ENCODE measurements at regions not wholly inside any gene's neighbourhood (a gene's known extent, or its start where the extent isn't known, plus 50 kb on each side); places are given as distances from the start of the nearest gene placed in this dataset.

DNA sequence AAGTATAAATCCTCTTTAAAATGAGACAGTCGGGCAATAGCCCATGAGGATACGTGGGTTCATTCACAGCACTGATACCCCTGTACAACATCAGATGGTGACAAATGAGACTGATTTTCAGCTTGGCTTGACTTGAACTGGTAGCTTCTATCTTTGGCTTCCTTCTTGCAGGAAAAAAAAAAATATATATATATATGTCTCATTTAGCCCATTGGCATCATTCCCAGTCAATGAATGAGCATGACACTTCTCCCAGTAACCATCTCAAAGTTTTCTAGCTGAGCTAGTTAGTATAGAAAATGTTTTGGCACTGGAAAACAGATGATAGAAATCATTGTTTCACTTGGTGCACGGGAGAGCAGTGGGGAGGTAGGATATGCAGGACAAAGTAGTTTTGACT lies 222.5 kb upstream of the TAS2R1 start:
- no peak overlapping the region for H3K4me3 ChIP-seq (ENCODE audit: low read length)
- no peaks in the 10 kb centered on the region for H3K9me2 ChIP-seq (ENCODE audit: insufficient read depth, low read length)
- no peaks in the 10 kb centered on the region for H3K79me2 ChIP-seq (replicated peaks; ENCODE audit: insufficient read depth, low read length)
- no peaks in the 10 kb centered on the region for H3K9me3 ChIP-seq (ENCODE audit: low read length)
- TF ChIP-seq, protein P1, sequence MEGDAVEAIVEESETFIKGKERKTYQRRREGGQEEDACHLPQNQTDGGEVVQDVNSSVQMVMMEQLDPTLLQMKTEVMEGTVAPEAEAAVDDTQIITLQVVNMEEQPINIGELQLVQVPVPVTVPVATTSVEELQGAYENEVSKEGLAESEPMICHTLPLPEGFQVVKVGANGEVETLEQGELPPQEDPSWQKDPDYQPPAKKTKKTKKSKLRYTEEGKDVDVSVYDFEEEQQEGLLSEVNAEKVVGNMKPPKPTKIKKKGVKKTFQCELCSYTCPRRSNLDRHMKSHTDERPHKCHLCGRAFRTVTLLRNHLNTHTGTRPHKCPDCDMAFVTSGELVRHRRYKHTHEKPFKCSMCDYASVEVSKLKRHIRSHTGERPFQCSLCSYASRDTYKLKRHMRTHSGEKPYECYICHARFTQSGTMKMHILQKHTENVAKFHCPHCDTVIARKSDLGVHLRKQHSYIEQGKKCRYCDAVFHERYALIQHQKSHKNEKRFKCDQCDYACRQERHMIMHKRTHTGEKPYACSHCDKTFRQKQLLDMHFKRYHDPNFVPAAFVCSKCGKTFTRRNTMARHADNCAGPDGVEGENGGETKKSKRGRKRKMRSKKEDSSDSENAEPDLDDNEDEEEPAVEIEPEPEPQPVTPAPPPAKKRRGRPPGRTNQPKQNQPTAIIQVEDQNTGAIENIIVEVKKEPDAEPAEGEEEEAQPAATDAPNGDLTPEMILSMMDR (IDR thresholded peaks at IDR 0.05; ENCODE audit: poor library complexity, severe bottlenecking): no peak
- TF ChIP-seq SMC3 (conservative IDR thresholded peaks at IDR 0.05; ENCODE audit: poor library complexity): no peak
- no peaks in the 10 kb centered on the region for H3F3A ChIP-seq (ENCODE audit: insufficient read depth, low read length, poor library complexity, severe bottlenecking)
- no peaks in the 10 kb centered on the region for H4K20me1 ChIP-seq (ENCODE audit: insufficient read depth)
- H3K27ac ChIP-seq (ENCODE audit: low read length): no peak overlapping the region
- H3K4me2 ChIP-seq (ENCODE audit: low read length): no peak overlapping the region
- no peaks in the 10 kb centered on the region for H3K27me3 ChIP-seq (ENCODE audit: insufficient read depth, low read depth, low read length)
- H2AFZ ChIP-seq (ENCODE audit: low read depth, low read length): no peak overlapping the region
- H3K36me3 ChIP-seq (ENCODE audit: insufficient read depth, low read length): no peaks in the 10 kb centered on the region
- H3K9ac ChIP-seq (ENCODE audit: low read length): no peak overlapping the region

DNA sequence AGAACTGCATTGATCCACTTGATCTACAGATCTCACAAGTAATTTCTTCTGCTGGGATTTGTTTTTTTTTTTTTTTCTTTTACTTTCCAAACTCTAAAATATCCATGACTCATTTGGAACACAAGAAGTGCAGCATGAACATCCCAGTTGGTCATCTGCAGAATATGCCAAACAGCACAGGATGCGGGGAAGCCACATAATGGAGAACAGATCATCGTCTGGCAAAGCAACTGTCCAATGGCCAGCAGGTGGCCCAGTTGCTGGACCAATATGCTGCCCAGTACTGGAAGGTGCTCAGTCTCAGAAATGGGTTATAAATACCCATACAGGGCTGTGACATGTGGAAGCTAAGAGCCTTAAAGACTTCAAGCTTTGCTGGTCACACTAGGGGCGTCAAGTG lies 221.3 kb upstream of the TAS2R1 start:
- H3K9ac ChIP-seq (ENCODE audit: low read length): no peak overlapping the region
- no peak for TF ChIP-seq RAD21 (conservative IDR thresholded peaks at IDR 0.05)
- no peak for TF ChIP-seq TAF1 (IDR thresholded peaks at IDR 0.05; ENCODE audit: low read depth)
- TF ChIP-seq, protein P1 (IDR thresholded peaks at IDR 0.05; ENCODE audit: poor library complexity, severe bottlenecking): no peak
- TF ChIP-seq, protein P2, sequence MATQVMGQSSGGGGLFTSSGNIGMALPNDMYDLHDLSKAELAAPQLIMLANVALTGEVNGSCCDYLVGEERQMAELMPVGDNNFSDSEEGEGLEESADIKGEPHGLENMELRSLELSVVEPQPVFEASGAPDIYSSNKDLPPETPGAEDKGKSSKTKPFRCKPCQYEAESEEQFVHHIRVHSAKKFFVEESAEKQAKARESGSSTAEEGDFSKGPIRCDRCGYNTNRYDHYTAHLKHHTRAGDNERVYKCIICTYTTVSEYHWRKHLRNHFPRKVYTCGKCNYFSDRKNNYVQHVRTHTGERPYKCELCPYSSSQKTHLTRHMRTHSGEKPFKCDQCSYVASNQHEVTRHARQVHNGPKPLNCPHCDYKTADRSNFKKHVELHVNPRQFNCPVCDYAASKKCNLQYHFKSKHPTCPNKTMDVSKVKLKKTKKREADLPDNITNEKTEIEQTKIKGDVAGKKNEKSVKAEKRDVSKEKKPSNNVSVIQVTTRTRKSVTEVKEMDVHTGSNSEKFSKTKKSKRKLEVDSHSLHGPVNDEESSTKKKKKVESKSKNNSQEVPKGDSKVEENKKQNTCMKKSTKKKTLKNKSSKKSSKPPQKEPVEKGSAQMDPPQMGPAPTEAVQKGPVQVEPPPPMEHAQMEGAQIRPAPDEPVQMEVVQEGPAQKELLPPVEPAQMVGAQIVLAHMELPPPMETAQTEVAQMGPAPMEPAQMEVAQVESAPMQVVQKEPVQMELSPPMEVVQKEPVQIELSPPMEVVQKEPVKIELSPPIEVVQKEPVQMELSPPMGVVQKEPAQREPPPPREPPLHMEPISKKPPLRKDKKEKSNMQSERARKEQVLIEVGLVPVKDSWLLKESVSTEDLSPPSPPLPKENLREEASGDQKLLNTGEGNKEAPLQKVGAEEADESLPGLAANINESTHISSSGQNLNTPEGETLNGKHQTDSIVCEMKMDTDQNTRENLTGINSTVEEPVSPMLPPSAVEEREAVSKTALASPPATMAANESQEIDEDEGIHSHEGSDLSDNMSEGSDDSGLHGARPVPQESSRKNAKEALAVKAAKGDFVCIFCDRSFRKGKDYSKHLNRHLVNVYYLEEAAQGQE (IDR thresholded peaks at IDR 0.05; ENCODE audit: borderline replicate concordance): no peak
- no peak for TF ChIP-seq EP300 (conservative IDR thresholded peaks at IDR 0.05; ENCODE audit: poor library complexity, severe bottlenecking)
- H3K36me3 ChIP-seq (ENCODE audit: insufficient read depth, low read length): no peaks in the 10 kb centered on the region
- H3K27ac ChIP-seq (ENCODE audit: low read length): no peak overlapping the region
- H3K4me2 ChIP-seq (ENCODE audit: low read length): no peak overlapping the region
- no peaks in the 10 kb centered on the region for H3K9me2 ChIP-seq (ENCODE audit: insufficient read depth, low read length)
- H3K9me3 ChIP-seq (ENCODE audit: low read length): no peaks in the 10 kb centered on the region
- no peaks in the 10 kb centered on the region for H3K79me2 ChIP-seq (replicated peaks; ENCODE audit: insufficient read depth, low read length)
- no peaks in the 10 kb centered on the region for H4K20me1 ChIP-seq (ENCODE audit: insufficient read depth)
- no peaks in the 10 kb centered on the region for H3K27me3 ChIP-seq (ENCODE audit: insufficient read depth, low read depth, low read length)
- no peak overlapping the region for H3K4me3 ChIP-seq (ENCODE audit: low read length)
- H2AFZ ChIP-seq (ENCODE audit: low read depth, low read length): no peak overlapping the region
- H3F3A ChIP-seq (ENCODE audit: insufficient read depth, low read length, poor library complexity, severe bottlenecking): no peaks in the 10 kb centered on the region

DNA sequence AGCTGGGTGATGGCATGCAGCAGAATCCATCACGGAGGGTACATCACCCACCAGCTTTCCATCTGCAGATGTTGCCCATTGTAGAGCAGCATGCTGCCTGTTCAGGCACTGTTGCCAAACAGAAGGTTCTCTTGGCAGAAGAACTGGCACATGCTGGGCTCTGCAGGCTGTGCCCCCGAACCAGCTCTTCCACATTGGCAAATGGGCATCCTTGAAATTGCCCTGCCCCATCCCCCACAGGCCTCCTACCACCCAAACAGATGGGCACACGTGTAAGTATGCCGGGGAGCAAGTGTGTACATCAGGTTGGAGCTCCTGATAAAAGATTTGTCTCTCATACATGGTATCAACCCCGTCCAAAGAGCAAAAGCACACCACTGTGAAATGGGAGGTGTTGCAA lies 220.3 kb upstream of the TAS2R1 start:
- no peaks in the 10 kb centered on the region for H3K36me3 ChIP-seq (ENCODE audit: insufficient read depth, low read length)
- H3K9ac ChIP-seq (ENCODE audit: low read length): no peak overlapping the region
- no peaks in the 10 kb centered on the region for H3F3A ChIP-seq (ENCODE audit: insufficient read depth, low read length, poor library complexity, severe bottlenecking)
- no peaks in the 10 kb centered on the region for H3K9me2 ChIP-seq (ENCODE audit: insufficient read depth, low read length)
- no peak overlapping the region for H3K27ac ChIP-seq (ENCODE audit: low read length)
- H2AFZ ChIP-seq (ENCODE audit: low read depth, low read length): no peak overlapping the region
- H3K4me2 ChIP-seq (ENCODE audit: low read length): no peak overlapping the region
- no peak overlapping the region for H3K4me3 ChIP-seq (ENCODE audit: low read length)
- no peaks in the 10 kb centered on the region for H3K27me3 ChIP-seq (ENCODE audit: insufficient read depth, low read depth, low read length)
- no peaks in the 10 kb centered on the region for H3K79me2 ChIP-seq (replicated peaks; ENCODE audit: insufficient read depth, low read length)
- no peaks in the 10 kb centered on the region for H3K9me3 ChIP-seq (ENCODE audit: low read length)
- no peaks in the 10 kb centered on the region for H4K20me1 ChIP-seq (ENCODE audit: insufficient read depth)
- TF ChIP-seq SMC3 (conservative IDR thresholded peaks at IDR 0.05; ENCODE audit: poor library complexity): no peak
- no peak for TF ChIP-seq RAD21 (conservative IDR thresholded peaks at IDR 0.05)
- no peak for TF ChIP-seq POLR2AphosphoS5 (IDR thresholded peaks at IDR 0.05)
- TF ChIP-seq, protein P2 (IDR thresholded peaks at IDR 0.05; ENCODE audit: borderline replicate concordance): no peak
- TF ChIP-seq MXI1 (conservative IDR thresholded peaks at IDR 0.05; ENCODE audit: poor library complexity, severe bottlenecking): no peak
- no peak for TF ChIP-seq EP300 (conservative IDR thresholded peaks at IDR 0.05; ENCODE audit: poor library complexity, severe bottlenecking)
- no peak for TF ChIP-seq TAF1 (IDR thresholded peaks at IDR 0.05; ENCODE audit: low read depth)
- TF ChIP-seq EZH2 (IDR thresholded peaks at IDR 0.05; ENCODE audit: borderline replicate concordance, insufficient read depth, low read length, poor library complexity, severe bottlenecking): no peak

All from neural cell (in vitro differentiated cells).